ENCODE measurements at regions not wholly inside any gene's neighbourhood (a gene's known extent, or its start where the extent isn't known, plus 50 kb on each side); places are given as distances from the start of the nearest gene placed in this dataset.

DNA sequence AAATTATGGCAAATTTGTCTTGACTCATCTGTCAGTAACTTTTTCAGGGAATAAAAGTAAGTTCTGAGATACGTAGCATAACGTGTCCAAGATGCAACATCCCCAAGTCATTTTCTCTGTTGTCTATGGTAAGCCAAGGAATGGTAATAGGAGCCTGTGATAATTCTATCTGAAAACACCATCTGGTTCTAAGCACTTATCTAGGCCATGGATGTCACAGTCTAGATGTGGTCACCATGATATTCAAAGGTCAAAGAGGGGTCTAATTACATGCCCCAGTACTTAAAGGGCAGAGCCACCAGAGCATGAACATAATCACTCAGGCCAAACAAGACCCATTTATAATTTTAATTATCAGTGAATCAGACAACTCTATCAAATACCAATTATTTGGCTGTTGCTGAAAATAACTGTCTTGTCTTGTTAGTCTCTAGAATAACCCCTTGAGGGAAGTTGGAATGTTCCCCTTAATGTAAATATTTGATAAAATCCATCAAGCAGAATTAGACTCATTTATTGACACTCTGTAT is 225.1 kb upstream of the MPPED2 start:
- DNase-seq (no peak), ATAC-seq (ENCODE audit: poor library complexity) (no peak)
- intact Hi-C loops (cut with DNase I): no loop called here

DNA sequence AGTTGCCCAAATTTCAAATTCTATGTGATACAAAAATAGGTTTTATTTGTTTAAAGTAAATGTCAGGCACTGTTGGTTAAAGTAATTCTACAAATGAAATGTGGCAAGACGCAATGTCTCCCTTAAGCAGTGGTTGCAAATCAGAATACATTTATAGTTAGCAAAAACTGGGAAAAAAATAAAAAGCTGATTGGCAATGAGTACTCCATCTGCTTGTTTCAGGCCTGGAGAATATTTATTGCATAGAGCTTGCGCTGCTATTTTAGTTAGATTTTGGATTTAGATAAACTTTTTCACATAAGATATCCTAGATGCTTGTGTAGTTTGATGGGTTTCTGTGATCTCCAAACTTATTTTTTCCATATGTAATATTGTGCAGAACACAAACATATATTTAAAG is 224.0 kb upstream of the MPPED2 start:
- ATAC-seq (ENCODE audit: poor library complexity): no peak
- intact Hi-C loops (cut with DNase I): no loop called here
- DNase-seq: no peak

DNA sequence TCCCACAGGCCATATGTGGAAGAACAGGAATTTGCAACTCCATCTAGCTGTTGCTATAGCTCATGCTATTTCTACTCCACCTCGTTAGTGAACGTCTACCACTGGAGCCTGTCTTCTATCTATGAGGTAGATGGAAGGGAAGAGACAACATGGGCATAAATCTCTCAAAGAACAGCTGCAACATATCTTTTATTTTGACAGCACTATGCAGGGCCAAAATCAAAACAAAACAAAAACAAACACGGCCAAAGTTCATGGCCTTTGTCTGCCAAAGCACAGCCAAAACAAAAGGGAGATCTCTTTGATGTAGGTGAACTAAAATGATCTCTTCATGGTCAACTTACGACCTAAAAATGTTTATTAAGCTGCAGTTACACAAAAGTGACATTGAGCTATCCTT is 215.2 kb upstream of the MPPED2 start:
- DNase-seq: no peak
- intact Hi-C loops (cut with DNase I): no loop called here
- ATAC-seq (ENCODE audit: poor library complexity): no peak

DNA sequence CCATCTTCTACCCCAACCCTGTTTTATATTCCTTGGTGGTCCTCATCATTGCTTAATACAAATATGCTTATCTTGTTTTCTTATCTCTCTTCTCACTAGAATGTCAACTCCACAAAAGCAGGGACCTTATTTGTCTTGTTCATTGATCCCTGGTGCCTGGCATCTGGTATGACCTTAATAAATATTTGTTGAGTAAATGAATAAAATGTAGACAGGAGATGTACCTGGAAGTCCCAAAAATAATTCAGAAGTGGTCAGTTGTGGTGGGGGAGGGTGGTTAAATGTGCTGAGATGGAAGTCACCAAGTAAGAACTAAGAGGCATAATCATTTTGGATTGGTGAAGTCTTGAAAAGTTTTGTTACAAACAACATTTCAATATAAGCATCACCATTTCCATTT is 214.8 kb upstream of the MPPED2 start:
- ATAC-seq (ENCODE audit: poor library complexity) (no peak), DNase-seq (no peak)
- intact Hi-C loops (cut with DNase I): no loop called here

DNA sequence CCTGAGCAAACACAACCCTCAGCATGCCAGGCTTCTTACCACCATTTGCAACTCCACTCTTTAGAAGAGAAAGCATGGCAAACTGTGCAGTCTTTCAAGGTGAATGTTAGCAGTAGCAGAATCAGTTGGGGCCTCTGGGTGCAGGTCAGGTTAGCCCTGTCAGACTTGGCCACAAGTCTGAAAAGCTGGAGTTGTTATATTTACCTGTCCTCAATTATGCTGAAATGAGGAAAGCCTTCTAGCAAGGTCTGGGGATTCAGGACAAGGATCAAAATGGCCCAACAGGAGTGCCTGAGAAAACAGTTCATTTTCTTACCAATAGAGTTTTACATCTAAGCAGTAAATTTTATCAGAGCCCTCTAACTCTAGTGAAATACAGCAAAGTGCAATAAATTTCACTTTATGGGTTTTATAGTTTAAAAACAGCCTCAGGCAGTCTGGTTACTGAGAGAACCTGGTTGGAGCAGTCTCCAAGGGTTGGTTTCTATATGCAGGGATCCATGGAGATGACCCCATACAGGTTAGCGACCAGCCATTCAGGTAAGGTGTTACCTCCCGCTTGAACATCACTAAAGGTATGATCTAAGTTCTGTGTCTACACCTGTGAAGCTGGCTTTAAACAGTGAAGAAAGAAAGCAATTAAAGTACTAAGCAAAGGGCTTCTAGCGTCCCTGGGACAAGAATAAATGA is 212.5 kb upstream of the MPPED2 start:
- intact Hi-C loops (cut with DNase I): no loop called here
- DNase-seq (no peak), ATAC-seq (ENCODE audit: poor library complexity) (no peak)

DNA sequence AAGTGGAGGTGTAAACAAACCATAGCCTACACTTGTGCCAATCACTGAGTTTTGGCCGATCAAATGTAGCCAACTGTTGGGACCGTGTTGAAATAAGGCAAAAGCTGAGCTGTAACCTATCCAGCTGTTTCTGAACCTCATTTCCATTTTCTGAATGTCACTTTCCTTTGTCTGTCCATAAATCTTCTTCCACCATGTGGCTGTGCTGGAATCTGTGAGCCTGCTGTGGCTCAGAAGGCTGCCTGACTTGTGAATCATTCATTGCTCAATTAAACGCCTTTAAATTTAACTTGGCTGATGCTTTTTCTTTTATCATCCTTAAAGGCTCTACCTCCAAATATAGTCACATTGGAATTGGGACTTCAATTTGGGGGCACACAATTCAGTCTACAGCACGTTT is 203.1 kb upstream of the MPPED2 start:
- ATAC-seq (ENCODE audit: poor library complexity): no peak
- no peak for DNase-seq
- intact Hi-C loops (cut with DNase I): no loop called here

DNA sequence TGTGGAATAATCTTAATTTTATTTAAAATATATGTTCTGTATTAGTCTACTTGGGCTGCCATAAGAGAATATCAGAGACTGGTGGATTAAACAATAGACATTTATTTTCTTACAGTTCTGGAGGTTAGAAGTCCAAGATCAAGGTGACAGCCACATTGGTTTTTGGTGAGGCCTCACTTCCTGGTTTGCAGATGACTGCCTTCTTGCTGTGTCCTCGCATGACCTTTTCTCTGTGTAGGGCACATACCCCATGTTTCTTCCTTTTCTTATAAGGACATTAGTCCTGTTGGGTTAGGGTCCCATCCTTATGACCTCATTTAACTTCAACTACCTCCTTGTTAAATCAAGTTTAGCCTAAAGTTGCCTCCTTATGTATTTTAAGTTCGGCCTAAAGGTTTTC is 202.7 kb upstream of the MPPED2 start:
- DNase-seq (no peak), ATAC-seq (ENCODE audit: poor library complexity) (no peak)
- intact Hi-C loops (cut with DNase I): no loop called here

DNA sequence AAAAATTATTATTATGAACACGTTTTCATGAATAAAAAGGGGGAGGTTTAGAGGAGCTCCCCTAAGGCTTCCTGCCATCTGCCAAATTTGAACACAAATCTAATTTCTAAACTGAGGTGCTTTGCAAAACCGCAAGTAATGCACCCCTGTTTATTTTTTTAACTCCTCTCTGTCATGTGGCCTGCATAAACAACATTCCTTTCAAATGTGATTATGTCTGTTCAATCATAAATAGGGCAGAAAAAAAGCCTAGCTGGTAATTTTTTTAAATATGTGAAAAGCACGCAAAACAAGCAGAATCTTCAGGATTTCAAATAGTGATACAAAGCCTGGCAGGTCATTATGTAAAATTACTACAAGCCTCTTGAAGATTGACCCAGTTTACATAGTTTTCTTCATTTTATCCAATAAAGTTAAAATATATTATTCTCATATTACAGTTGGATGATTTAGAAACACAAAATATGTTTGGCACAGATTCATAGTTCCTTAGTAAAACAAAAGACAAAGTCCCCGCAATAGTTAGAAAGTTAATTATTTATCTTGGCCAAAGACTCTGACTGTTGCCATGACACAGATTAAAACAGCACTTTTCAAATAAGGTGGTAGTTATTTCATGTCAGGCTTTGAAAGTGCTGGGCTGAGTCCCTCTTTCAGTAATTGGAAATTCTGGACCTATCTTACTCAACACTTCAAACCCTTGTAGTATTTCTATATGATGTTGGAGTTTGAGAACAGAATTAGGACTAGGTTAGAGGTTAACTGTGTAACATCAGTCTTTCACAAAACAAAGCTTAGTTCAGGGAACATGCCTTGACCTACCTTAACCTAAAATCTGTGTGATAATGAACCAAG is 200.3 kb upstream of the MPPED2 start:
- DNase-seq: no peak
- intact Hi-C loops (cut with DNase I): no loop called here
- ATAC-seq (ENCODE audit: poor library complexity): no peak

DNA sequence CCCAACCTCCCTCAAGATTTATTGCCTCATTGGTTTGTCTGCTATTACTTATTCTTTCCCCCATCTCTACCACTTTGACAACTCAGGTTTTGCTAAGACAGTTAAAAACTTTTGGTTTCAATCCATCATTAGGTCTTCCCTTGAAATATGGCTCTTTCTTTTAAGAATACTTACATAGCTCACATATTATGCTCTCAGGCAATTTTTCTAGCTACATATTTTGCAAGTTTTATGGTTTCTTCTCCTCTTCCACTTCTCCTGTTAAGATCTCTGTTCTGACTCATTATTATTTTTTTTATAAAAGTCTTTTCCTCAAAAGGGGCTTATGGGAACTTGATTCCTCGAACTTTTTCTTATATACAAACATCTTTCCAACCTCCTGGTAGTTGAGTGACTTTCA is 192.4 kb upstream of the MPPED2 start:
- DNase-seq (no peak), ATAC-seq (ENCODE audit: poor library complexity) (no peak)
- intact Hi-C loops (cut with DNase I): no loop called here

DNA sequence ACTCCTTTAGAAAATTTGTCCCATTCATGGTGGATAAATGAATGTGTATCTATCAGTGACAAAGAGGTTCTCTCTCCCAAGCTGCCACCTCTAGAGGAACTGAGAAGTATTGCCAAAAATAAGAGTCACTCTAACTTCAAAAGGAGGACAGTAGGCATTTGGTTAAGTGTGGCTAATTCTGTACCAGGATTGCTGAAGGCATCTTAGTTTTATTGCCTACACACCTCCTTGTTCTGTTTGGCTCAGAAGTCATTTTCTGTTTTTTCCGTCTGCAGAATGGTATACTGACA is 189.0 kb upstream of the MPPED2 start:
- ATAC-seq (ENCODE audit: poor library complexity) (no peak), DNase-seq (no peak)
- intact Hi-C loops (cut with DNase I): no loop called here

DNA sequence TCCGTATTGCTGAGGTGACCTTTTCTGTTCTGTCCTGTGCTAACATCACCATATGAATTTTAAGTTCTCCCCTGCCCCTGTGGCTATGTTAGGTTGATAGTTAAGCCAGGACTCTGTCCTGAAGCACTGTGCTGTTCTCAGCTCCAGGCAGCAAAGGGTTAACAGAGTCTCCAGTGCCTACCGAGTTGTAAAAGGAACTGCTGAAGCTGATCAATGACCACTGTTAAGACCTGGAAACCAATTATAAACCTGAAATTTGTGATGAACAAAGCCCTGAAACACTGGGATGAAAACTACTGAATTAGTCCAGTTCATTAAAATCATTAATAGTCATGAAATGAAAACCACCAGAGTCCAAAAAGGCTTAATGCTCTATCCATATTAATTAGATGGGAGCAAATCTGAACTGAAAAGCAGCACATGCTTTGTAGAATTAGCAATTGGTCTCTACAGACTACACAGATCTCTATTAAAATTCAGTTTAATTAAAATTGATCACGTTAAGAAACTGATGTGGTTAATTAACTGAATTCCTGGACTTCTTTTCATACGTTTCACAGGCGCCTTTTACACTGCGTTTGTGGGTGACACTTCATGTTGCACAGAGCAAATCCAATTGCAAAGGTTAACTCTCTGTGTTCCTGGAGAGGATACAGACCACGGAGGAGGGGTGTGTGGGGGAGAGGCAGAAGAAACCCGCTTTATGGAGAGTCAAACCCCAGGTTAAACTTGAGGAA is 188.5 kb upstream of the MPPED2 start:
- DNase-seq (no peak), ATAC-seq (ENCODE audit: poor library complexity) (no peak)
- intact Hi-C loops (cut with DNase I): no loop called here

DNA sequence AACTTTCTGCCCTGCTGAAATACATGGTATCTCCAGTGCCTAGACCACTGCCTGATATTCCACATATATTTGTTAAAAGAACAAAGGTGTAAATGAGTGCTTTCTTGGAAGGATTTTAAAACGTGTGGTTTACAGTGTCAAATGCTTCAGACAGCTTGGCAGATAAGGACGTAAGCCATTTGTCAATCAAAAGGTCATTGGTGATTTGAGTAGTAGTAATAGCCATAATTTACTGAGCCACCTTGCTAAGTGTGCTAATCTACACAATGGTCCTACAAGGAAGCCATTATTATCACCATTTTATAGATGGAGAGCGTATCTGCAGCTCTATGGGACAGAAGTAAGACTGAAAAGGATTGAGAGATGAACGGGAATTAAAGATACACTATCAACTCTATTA is 186.8 kb upstream of the MPPED2 start:
- ATAC-seq (ENCODE audit: poor library complexity) (no peak), DNase-seq (no peak)
- intact Hi-C loops (cut with DNase I): no loop called here

DNA sequence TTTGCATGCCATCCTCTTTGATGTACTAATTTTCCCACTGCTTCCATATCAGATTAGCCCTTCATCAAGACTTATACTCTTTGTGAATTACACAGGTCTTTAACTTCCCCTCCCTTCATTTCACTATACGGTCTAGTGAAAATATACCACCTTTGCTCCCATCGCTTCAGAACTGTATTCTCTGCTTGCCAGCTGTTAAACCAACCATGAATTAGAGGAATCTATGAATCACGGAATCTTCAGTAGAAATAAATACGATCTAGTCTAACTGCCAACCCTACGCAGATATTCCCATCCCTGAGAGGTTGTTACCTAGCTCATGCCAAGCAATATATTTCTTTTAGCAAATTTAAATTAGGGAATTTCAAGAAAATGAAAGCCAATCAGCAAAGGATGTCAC is 177.8 kb upstream of the MPPED2 start:
- no peak for ATAC-seq (ENCODE audit: poor library complexity)

DNA sequence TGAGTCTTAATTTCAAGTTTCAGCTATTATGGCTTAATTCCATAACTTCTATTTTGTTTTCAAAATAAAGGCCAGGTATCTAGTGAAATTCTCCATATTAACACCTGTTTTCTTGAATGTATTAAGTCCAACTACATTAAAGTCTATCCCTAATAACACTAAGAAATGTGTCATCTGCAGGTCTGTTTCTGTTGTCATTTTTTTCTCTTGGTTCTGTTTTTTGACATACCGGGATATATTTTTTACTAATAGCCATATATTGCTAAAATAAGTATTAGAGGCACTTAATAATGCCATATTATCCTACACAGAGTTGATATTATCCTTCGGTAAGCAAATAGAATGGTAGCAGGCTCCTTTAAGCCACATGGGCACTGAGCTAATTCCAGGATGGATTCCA is 176.0 kb upstream of the MPPED2 start:
- DNase-seq: no peak
- no peak for ATAC-seq (ENCODE audit: poor library complexity)
- intact Hi-C loops (cut with DNase I): no loop called here

More for the DNA sequence above, 177.8 kb upstream of the MPPED2 start:
- intact Hi-C loops (cut with DNase I): no loop called here
- DNase-seq: no peak

DNA sequence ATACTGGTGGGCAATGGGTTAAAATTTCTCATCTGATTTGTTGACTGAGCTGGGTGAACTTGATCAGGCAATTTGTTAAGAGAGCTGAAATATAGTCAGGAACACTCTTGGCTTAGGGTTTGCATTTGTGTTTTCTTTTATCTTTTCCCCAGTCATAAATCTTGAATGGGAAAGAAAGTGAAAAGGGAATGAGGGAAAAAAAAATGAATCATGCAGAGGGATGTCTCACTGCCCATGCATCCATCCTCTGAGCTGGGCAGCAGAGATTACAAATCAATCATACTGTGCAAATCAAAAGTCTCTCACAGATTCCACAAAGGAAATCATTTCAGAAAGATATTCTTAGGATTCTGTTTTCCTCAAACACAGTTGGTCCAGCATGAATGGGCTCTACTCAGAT is 174.2 kb upstream of the MPPED2 start:
- intact Hi-C loops (cut with DNase I): no loop called here
- DNase-seq (no peak), ATAC-seq (ENCODE audit: poor library complexity) (no peak)

DNA sequence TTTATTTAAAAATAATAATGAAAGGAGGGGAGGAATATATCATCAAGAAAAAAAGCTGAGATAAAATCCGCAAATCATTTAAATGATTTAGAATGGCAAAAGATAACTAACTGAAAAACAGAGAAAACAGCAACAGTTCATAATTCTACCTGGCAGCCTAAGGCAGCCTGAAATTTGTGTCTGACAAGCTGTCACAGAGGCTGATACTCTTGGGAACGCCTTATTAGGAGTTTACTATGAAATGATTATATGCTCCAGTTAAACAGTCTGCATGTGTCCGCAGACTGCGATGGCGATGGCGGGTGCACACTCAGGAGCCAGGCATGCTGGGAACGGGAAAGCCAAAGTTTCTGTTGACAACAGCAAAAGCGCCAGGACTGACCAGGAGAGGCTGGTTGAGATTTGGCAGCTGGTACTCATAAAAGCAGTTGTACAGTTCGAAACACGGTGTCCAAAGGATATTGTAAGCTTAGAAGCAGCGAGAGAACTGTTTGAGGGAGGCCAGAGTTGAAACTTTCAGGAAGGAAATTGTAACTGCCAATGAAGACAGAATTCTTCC is 172.9 kb upstream of the MPPED2 start:
- no peak for DNase-seq
- ATAC-seq (ENCODE audit: poor library complexity): no peak
- intact Hi-C loops (cut with DNase I): no loop called here

DNA sequence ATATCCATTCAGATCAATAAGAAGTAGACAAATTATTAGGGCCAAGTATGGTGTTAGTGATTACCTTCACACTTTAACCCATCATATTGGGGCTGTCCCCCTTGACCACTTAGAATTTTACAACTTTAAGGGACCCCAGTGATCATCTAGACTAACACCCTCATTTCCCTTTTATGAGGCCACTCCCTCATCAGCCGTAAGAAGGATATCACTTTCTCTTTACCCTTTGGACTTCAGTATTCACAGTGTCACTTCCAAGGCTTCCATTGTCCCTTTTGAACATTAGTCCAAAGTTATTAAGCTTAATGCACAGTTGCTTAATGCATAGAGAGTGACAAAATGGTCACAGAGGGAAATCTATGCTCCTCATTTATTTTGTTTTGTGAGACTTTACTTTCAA is 172.4 kb upstream of the MPPED2 start:
- intact Hi-C loops (cut with DNase I): no loop called here
- no peak for ATAC-seq (ENCODE audit: poor library complexity)
- no peak for DNase-seq

DNA sequence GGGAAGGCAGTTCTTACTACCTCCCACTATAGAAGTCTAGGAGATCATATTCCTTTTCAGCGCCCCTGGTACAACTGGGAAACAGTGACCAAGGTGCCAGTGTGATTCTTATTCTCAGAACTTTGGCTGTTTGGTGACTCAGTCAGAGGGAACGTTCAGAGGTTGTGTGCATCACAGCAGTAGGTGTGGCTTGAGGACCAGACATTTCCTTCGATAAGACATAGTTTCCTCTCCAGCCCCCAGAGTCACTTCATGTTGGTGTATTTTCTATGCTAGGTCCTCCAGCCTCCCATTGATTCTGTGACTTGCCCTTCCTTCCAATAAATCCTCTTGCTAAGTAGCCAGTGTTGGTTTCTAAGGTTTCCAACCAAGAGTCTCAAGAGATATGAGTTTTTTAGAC is 171.9 kb upstream of the MPPED2 start:
- intact Hi-C loops (cut with DNase I): no loop called here
- ATAC-seq (ENCODE audit: poor library complexity): no peak
- no peak for DNase-seq

DNA sequence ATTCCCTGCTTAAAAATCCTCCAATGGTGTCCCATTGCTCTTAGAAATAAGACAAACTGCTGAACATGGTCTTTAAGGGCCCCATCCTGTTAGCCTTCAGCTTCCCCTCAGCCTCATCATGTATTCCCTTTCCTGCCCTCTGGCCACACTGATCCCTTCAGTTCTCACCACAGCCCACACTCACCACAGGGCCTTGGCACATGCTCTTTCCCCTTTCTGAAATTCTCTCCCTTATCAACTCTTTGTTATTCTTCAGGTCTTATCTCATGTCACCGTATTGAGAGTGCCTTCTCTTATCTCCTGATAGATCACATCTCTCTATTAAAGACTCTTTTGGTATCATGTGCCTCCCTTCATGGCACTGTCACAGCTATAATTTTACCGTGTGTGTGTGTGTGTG is 167.8 kb upstream of the MPPED2 start:
- no peak for DNase-seq
- no peak for ATAC-seq (ENCODE audit: poor library complexity)
- intact Hi-C loops (cut with DNase I): no loop called here

DNA sequence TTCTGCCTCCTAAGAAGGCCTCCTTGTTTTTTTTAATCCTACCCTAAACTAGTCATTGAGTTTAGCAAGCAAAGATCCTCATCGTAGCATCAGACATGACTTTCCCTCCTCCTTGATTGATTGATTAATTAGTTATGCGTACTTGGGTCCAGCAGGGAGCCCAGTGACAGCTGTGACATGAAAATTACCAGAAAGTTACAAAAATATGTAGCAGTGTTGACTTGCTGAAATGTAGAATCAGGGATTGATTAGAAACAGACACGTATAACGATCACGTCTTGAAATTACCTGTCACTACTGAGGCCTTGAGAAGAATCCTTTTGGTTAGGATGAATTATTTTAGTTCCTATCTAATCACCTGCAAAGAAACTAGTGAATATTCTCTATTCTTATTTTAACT is 167.4 kb upstream of the MPPED2 start:
- DNase-seq: no peak
- ATAC-seq (ENCODE audit: poor library complexity): no peak
- intact Hi-C loops (cut with DNase I): no loop called here

All from Right ventricle myocardium superior (tissue), 1 donor.